ENCODE measurements at regions not wholly inside any gene's neighbourhood (a gene's known extent, or its start where the extent isn't known, plus 50 kb on each side); places are given as distances from the start of the nearest gene placed in this dataset.
A peak's percentile ranks its signal among the peaks of the same experiment; 100 is the strongest.

DNA sequence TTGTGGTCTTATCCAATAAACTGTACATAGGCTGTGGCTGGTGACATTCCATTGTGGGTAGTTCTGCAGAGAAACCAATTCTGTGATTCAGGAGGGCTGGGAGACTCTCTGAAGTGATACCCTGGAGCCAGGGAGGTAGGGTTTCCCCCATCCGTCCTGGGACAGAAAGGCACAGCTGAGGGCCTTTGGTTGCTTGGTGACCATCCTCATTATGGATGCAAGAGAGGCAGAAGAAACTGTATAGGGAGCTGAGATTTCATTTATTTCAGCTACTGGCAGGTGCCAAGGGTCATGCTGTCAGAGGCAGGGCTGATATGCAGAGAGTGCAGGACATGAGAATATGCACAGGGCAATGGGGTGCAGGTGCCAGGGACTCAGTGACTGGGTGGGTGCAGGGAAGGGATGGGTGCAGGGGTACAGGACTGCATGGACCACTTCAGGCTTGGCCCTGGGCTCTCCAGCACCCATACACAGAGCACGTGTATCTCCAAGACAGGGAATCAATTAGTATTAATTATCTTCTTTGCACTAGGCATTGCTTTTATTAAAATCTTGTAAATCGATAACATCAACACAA is 236.5 kb downstream of the ICE1 start:
- no peak for DNase-seq (ENCODE audit: low read depth in 2 of 2)
- H3K4me1 ChIP-seq (ENCODE audit: control insufficient read depth, extremely low read depth, insufficient read depth, low read length) = no peaks in the 10 kb centered on the region
- no peak overlapping the region for H3K27ac ChIP-seq (ENCODE audit: insufficient read depth, low read length)
- no peaks in the 10 kb centered on the region for H3K9me3 ChIP-seq (ENCODE audit: control insufficient read depth, insufficient read depth, low read depth, low read length)
- H3K79me2 ChIP-seq (ENCODE audit: control insufficient read depth, insufficient read depth, low read length) = no peaks in the 10 kb centered on the region
- H3K36me3 ChIP-seq (ENCODE audit: control insufficient read depth, insufficient read depth, low read length) = no peaks in the 10 kb centered on the region
- H3K9ac ChIP-seq (ENCODE audit: insufficient read depth, low read length) = no peak overlapping the region
- H3K27me3 ChIP-seq (ENCODE audit: control insufficient read depth, insufficient read depth, low read length) = no peaks in the 10 kb centered on the region
- no peaks in the 10 kb centered on the region for H4K20me1 ChIP-seq (ENCODE audit: control insufficient read depth, extremely low read depth, insufficient read depth, low read length)
- no peak overlapping the region for H2AFZ ChIP-seq (ENCODE audit: low read length)
- no peak overlapping the region for H3K4me2 ChIP-seq (ENCODE audit: extremely low read depth, insufficient read depth, low read length)
- TF ChIP-seq, protein P1, sequence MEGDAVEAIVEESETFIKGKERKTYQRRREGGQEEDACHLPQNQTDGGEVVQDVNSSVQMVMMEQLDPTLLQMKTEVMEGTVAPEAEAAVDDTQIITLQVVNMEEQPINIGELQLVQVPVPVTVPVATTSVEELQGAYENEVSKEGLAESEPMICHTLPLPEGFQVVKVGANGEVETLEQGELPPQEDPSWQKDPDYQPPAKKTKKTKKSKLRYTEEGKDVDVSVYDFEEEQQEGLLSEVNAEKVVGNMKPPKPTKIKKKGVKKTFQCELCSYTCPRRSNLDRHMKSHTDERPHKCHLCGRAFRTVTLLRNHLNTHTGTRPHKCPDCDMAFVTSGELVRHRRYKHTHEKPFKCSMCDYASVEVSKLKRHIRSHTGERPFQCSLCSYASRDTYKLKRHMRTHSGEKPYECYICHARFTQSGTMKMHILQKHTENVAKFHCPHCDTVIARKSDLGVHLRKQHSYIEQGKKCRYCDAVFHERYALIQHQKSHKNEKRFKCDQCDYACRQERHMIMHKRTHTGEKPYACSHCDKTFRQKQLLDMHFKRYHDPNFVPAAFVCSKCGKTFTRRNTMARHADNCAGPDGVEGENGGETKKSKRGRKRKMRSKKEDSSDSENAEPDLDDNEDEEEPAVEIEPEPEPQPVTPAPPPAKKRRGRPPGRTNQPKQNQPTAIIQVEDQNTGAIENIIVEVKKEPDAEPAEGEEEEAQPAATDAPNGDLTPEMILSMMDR (conservative IDR thresholded peaks at IDR 0.05 in 1 of 2, IDR thresholded peaks at IDR 0.05 in 1 of 2; ENCODE audit: low read depth in 1 of 2, low read length in 2 of 2) = no peak
- no peak for TF ChIP-seq EZH2 (IDR thresholded peaks at IDR 0.05; ENCODE audit: low read length, missing control alignments)
- no peak overlapping the region for H3K4me3 ChIP-seq (replicated peaks in 1 of 4; ENCODE audit: control extremely low read depth in 1 of 4, insufficient read depth in 1 of 4, low read depth in 3 of 4, low read length in 4 of 4)

DNA sequence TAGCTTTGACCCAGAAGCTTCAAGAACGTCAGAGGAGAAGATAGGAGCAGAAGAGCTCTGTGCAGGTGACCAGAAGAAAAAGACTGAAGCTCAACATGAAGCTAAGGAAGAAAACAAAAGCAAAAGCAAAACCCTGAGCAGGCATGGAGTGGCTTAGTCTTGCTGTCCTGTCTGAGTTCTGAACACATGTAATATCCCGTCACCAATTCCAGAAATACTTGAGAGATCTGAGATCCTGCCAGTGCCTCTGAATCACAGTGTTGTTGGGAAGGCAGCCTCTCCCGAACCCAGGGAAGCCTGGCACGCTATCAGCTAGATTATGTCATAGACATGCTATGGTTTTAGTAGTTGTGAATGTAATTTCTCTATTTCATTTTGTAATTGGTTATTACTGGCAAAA is 235.7 kb downstream of the ICE1 start:
- H3K4me2 ChIP-seq (ENCODE audit: extremely low read depth, insufficient read depth, low read length) = no peak overlapping the region
- H3K79me2 ChIP-seq (ENCODE audit: control insufficient read depth, insufficient read depth, low read length) = no peaks in the 10 kb centered on the region

DNA sequence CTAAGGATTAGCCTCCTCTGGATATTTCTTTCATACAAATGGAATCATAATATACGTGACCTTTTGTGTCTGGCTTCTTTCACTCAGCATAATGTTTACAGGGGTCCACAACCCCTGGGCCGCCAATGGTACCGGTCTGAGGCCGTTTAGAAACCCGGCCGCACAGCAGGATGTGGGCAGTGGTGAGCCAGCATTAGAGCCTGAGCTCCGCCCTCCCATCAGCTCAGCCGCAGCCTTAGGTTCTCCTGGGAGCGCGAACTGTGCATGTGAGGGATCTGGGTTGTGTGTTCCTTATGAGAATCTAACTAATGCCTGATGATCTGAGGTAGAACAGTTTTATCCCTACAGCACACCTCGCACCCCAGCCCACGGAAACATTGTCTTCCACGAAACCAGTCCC is 229.7 kb downstream of the ICE1 start:
- Histone ChIP-seq H2AFZ (ENCODE audit: low read length) (no peak overlapping the region), H3K4me2 (ENCODE audit: extremely low read depth, insufficient read depth, low read length) (no peak overlapping the region), H3K4me1 (ENCODE audit: control insufficient read depth, extremely low read depth, insufficient read depth, low read length) (no peaks in the 10 kb centered on the region), H3K27me3 (ENCODE audit: control insufficient read depth, insufficient read depth, low read length) (no peaks in the 10 kb centered on the region), H3K79me2 (ENCODE audit: control insufficient read depth, insufficient read depth, low read length) (no peaks in the 10 kb centered on the region), H3K4me3 (replicated peaks in 1 of 4; ENCODE audit: control extremely low read depth in 1 of 4, insufficient read depth in 1 of 4, low read depth in 3 of 4, low read length in 4 of 4) (no peak overlapping the region), H3K9ac (ENCODE audit: insufficient read depth, low read length) (no peak overlapping the region), H4K20me1 (ENCODE audit: control insufficient read depth, extremely low read depth, insufficient read depth, low read length) (no peaks in the 10 kb centered on the region), H3K36me3 (ENCODE audit: control insufficient read depth, insufficient read depth, low read length) (no peaks in the 10 kb centered on the region), H3K27ac (ENCODE audit: insufficient read depth, low read length) (no peak overlapping the region), H3K9me3 (ENCODE audit: control insufficient read depth, insufficient read depth, low read depth, low read length) (no peaks in the 10 kb centered on the region)
- no peak for TF ChIP-seq EZH2 (IDR thresholded peaks at IDR 0.05; ENCODE audit: low read length, missing control alignments)
- TF ChIP-seq, protein P1 (conservative IDR thresholded peaks at IDR 0.05 in 1 of 2, IDR thresholded peaks at IDR 0.05 in 1 of 2; ENCODE audit: low read depth in 1 of 2, low read length in 2 of 2) = no peak
- no peak for DNase-seq (ENCODE audit: low read depth in 2 of 2)

More for the DNA sequence above, 235.7 kb downstream of the ICE1 start:
- no peaks in the 10 kb centered on the region for H3K9me3 ChIP-seq (ENCODE audit: control insufficient read depth, insufficient read depth, low read depth, low read length)
- H3K4me1 ChIP-seq (ENCODE audit: control insufficient read depth, extremely low read depth, insufficient read depth, low read length) = no peaks in the 10 kb centered on the region
- H2AFZ ChIP-seq (ENCODE audit: low read length) = no peak overlapping the region
- no peak overlapping the region for H3K9ac ChIP-seq (ENCODE audit: insufficient read depth, low read length)
- H4K20me1 ChIP-seq (ENCODE audit: control insufficient read depth, extremely low read depth, insufficient read depth, low read length) = no peaks in the 10 kb centered on the region
- no peak for TF ChIP-seq EZH2 (IDR thresholded peaks at IDR 0.05; ENCODE audit: low read length, missing control alignments)
- TF ChIP-seq, protein P1 (conservative IDR thresholded peaks at IDR 0.05 in 1 of 2, IDR thresholded peaks at IDR 0.05 in 1 of 2; ENCODE audit: low read depth in 1 of 2, low read length in 2 of 2) = no peak
- DNase-seq (ENCODE audit: low read depth in 2 of 2) = peak in 1 of 2 donors; percentile 44
- H3K4me3 ChIP-seq (replicated peaks in 1 of 4; ENCODE audit: control extremely low read depth in 1 of 4, insufficient read depth in 1 of 4, low read depth in 3 of 4, low read length in 4 of 4) = no peak overlapping the region
- no peak overlapping the region for H3K27ac ChIP-seq (ENCODE audit: insufficient read depth, low read length)
- H3K36me3 ChIP-seq (ENCODE audit: control insufficient read depth, insufficient read depth, low read length) = no peaks in the 10 kb centered on the region
- H3K27me3 ChIP-seq (ENCODE audit: control insufficient read depth, insufficient read depth, low read length) = no peaks in the 10 kb centered on the region

Data from fibroblast of lung (primary cell).